GM23338 (cell line): ENCODE measurements at regions not wholly inside any gene's neighbourhood (a gene's known extent, or its start where the extent isn't known, plus 50 kb on each side); places are given as distances from the start of the nearest gene placed in this dataset.

ENCODE experiments used
- ATAC-seq: fragments of 200-7000 bp; cut with Tn5 transposase; 3 replicates; pipeline ENCODE4 v1.9.1; 2020
- DNase-seq: peaks from one replicate; pipeline ENCODE4 v3.0.0-alpha.2; 2015; ENCODE audit warnings: low spot score
- H2AFZ ChIP-seq: fragments of 200-600 bp; sonication (generic); 2 replicates; pipeline ENCODE4 v1.8.0; 2016; ENCODE audit warnings: antibody characterized with exemption, mild to moderate bottlenecking, moderate library complexity
- H3F3A ChIP-seq: fragments of 200-600 bp; sonication (generic); replicated peaks from 2 replicates; pipeline ENCODE4 v1.8.0; 2017; ENCODE audit warnings: antibody characterized with exemption, mixed run types, low read depth
- H3K27ac ChIP-seq: fragments of 200-600 bp; sonication (generic); 2 replicates; pipeline ENCODE4 v1.6.1; 2016; ENCODE audit warnings: low read depth
- H3K27me3 ChIP-seq: fragments of 200-600 bp; sonication (generic); 2 replicates; pipeline ENCODE4 v1.8.0; 2016; ENCODE audit warnings: mild to moderate bottlenecking, mixed run types, moderate library complexity; ENCODE audit not compliant: insufficient read depth
- H3K36me3 ChIP-seq: fragments of 200-600 bp; sonication (generic); 2 replicates; pipeline ENCODE4 v1.8.0; 2016; ENCODE audit warnings: mild to moderate bottlenecking; ENCODE audit not compliant: insufficient read depth
- H3K4me1 ChIP-seq: fragments of 200-600 bp; sonication (generic); 2 replicates; pipeline ENCODE4 v1.8.0; 2016; ENCODE audit warnings: mild to moderate bottlenecking, moderate library complexity; ENCODE audit not compliant: insufficient read depth
- H3K4me2 ChIP-seq: fragments of 200-600 bp; sonication (generic); 2 replicates; pipeline ENCODE4 v1.7.1; 2017; ENCODE audit warnings: mixed run types
- H3K4me3 ChIP-seq: fragments of 200-600 bp; sonication (generic); 2 replicates; pipeline ENCODE4 v1.6.1; 2016; ENCODE audit warnings: mixed run types
- H3K79me2 ChIP-seq: fragments of 200-600 bp; sonication (generic); replicated peaks from 2 replicates; pipeline ENCODE4 v1.8.0; 2017; ENCODE audit warnings: mild to moderate bottlenecking; ENCODE audit not compliant: insufficient read depth
- H3K9me2 ChIP-seq: fragments of 200-600 bp; sonication (generic); 2 replicates; pipeline ENCODE4 v1.8.0; 2017; ENCODE audit not compliant: insufficient read depth
- H4K20me1 ChIP-seq: fragments of 200-600 bp; sonication (generic); replicated peaks from 2 replicates; pipeline ENCODE4 v1.8.0; 2017; ENCODE audit warnings: mild to moderate bottlenecking; ENCODE audit not compliant: insufficient read depth
- H3K27ac Mint-ChIP-seq: 2 replicates; pipeline ENCODE4 v1.8.0; 2020; ENCODE audit warnings: inconsistent platforms, mild to moderate bottlenecking, moderate library complexity, mixed read lengths
- H3K27me3 Mint-ChIP-seq: 3 replicates; pipeline ENCODE4 v1.8.0; 2022; ENCODE audit warnings: low read depth, mild to moderate bottlenecking, moderate library complexity, mixed read lengths, inconsistent platforms; ENCODE audit not compliant: insufficient read depth, poor library complexity
- H3K36me3 Mint-ChIP-seq: 3 replicates; pipeline ENCODE4 v1.8.0; 2021; ENCODE audit warnings: low read depth, mild to moderate bottlenecking, inconsistent platforms, moderate library complexity, mixed read lengths
- H3K4me1 Mint-ChIP-seq: 3 replicates; pipeline ENCODE4 v1.8.0; 2020; ENCODE audit warnings: mild to moderate bottlenecking, inconsistent platforms, mixed read lengths
- H3K4me3 Mint-ChIP-seq: 3 replicates; pipeline ENCODE4 v1.8.0; 2021; ENCODE audit warnings: moderate library complexity, mild to moderate bottlenecking, inconsistent platforms, mixed read lengths
- H3K9me3 Mint-ChIP-seq: 3 replicates; pipeline ENCODE4 v1.8.0; 2020; ENCODE audit warnings: moderate library complexity, mild to moderate bottlenecking, inconsistent platforms, mixed read lengths
- CREB1 ChIP-seq: fragments of 250-450 bp; sonication (Bioruptor Pico); IDR thresholded peaks from 2 replicates; pipeline ENCODE4 v1.5.0; 2020; ENCODE audit warnings: low read depth, mild to moderate bottlenecking, moderate library complexity
- JUNB ChIP-seq: IDR thresholded peaks from one replicate; pipeline ENCODE4 v1.6.1; 2016; ENCODE audit warnings: antibody characterized with exemption; ENCODE audit not compliant: unreplicated experiment
- TF ChIP-seq, protein P1 (sequence below), 2 experiments: fragments of 200-600 bp in 1 of 2; sonication (generic) in 1 of 2; conservative IDR thresholded peaks; 2 replicates each; pipeline versions ENCODE4 v1.5.1 to v1.6.1; 2016 to 2017; ENCODE audit warnings: antibody characterized with exemption in 2 of 2, low read depth in 2 of 2, mild to moderate bottlenecking in 2 of 2, moderate library complexity in 1 of 2
- TF ChIP-seq, protein P2 (sequence below): IDR thresholded peaks from one replicate; pipeline ENCODE4 v1.6.1; 2018; ENCODE audit warnings: antibody characterized with exemption; ENCODE audit not compliant: unreplicated experiment

DNA sequence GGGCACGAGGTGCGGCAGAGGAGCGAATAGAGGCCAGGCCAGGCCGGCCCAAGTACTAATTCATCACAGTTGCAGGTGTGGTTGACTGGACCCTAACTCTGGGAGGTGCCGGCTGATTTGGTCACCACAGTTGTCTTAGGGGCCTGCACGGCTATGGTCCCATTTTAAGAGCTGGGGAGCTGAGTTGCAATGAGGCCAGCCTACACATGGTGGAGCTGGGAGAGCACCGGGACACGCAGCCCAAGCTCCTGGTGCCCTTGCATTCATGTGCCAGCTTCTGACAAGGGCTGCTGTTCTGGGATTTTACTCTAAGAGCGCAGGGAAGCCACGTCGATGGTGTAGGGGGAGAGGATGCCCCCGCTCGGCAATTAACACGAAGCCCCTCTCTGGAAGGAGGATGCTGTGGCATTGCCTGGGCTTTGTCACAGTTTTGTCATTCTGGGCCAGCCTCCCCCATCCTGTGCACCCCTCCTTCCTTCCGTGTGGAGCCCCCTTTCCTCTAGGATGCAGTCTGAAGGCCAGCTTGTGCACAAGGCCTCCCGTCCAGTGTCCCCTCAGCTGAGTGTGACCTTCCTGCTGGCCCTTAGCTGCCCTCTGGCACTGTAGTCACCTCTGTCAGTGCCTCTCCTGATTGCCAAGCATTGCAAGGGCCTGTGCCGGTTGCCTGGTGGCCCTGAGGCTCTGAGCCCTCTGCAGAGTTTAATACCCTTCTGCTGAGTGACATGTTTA is 109.4 kb upstream of the C1QTNF9B start:
- no peaks in the 10 kb centered on the region; the same call in 2 of the 3 replicates for H3K36me3 Mint-ChIP-seq
- H3K79me2 ChIP-seq = no peaks in the 10 kb centered on the region
- H3K27ac ChIP-seq = no peak overlapping the region
- H3K27me3 ChIP-seq = no peaks in the 10 kb centered on the region
- H3K9me3 Mint-ChIP-seq = no peaks in the 10 kb centered on the region; the same call in 2 of the 3 replicates
- no peak overlapping the region for H3K4me2 ChIP-seq
- H3K27ac Mint-ChIP-seq = no peak overlapping the region
- no peaks in the 10 kb centered on the region for H4K20me1 ChIP-seq
- H3F3A ChIP-seq = no peaks in the 10 kb centered on the region
- peaks cover 12% of the 10 kb centered on the region for H3K4me1 ChIP-seq
- H3K4me3 Mint-ChIP-seq = no peak overlapping the region
- H3K9me2 ChIP-seq = no peaks in the 10 kb centered on the region
- no peaks in the 10 kb centered on the region for H3K36me3 ChIP-seq
- ATAC-seq (peak; percentile 67), DNase-seq (peak; percentile 12)
- TF ChIP-seq, protein P1, sequence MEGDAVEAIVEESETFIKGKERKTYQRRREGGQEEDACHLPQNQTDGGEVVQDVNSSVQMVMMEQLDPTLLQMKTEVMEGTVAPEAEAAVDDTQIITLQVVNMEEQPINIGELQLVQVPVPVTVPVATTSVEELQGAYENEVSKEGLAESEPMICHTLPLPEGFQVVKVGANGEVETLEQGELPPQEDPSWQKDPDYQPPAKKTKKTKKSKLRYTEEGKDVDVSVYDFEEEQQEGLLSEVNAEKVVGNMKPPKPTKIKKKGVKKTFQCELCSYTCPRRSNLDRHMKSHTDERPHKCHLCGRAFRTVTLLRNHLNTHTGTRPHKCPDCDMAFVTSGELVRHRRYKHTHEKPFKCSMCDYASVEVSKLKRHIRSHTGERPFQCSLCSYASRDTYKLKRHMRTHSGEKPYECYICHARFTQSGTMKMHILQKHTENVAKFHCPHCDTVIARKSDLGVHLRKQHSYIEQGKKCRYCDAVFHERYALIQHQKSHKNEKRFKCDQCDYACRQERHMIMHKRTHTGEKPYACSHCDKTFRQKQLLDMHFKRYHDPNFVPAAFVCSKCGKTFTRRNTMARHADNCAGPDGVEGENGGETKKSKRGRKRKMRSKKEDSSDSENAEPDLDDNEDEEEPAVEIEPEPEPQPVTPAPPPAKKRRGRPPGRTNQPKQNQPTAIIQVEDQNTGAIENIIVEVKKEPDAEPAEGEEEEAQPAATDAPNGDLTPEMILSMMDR (conservative IDR thresholded peaks at IDR 0.05; ENCODE audit: low read depth in 2 of 2) = peak in 1 of 2 experiments; percentile 26; a peak in 1 of 4 replicates
- TF ChIP-seq JUNB = no peak
- H3K4me1 Mint-ChIP-seq = peaks cover 27% of the 10 kb centered on the region
- H2AFZ ChIP-seq = peak overlapping the region; percentile 63; the same call in 1 of the 2 replicates
- H3K4me3 ChIP-seq = no peak overlapping the region
- H3K27me3 Mint-ChIP-seq = peaks cover 2% of the 10 kb centered on the region

DNA sequence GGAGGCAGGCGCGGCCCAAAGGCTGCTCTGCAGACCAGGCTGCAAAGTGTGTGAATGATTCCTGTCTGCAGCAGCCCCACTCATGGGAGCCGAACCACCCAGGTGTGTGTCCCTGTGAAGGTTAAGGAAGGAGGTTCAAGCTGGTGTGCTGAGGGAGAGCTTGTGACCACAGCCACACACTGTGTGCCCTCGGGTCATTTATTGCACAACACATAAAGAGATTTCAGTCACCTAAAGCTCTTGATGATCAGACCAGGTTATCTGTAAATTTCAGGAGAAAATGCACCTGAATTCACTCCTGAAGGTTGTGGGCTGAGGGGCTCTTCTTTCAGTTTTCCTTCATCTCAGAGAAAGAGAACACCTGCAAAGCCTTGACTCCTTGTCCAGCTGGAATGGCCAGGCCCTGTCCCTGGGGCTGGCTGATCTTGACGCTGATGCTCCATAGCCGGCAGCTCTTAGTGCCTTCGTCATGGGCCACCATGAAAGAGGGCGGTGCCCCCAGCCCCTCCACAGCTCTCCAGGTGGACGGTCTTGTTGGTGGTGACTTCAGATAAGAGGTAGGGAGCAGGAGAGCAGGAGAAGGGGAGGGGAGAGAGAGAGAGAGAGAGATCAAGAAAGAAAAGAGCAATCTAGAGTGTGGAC is 110.8 kb upstream of the C1QTNF9B start:
- no peak for DNase-seq
- H3K27me3 Mint-ChIP-seq = peaks cover 2% of the 10 kb centered on the region
- Histone ChIP-seq H3F3A (no peaks in the 10 kb centered on the region), H3K27me3 (no peaks in the 10 kb centered on the region), H4K20me1 (no peaks in the 10 kb centered on the region), H3K36me3 (no peaks in the 10 kb centered on the region), H3K79me2 (no peaks in the 10 kb centered on the region), H3K9me2 (no peaks in the 10 kb centered on the region), H2AFZ (no peak overlapping the region), H3K27ac (no peak overlapping the region), H3K4me2 (no peak overlapping the region), H3K4me3 (no peak overlapping the region), H3K4me1 (peaks cover 12% of the 10 kb centered on the region)
- peaks cover 27% of the 10 kb centered on the region for H3K4me1 Mint-ChIP-seq
- H3K9me3 Mint-ChIP-seq = no peaks in the 10 kb centered on the region; the same call in 2 of the 3 replicates
- no peak overlapping the region for H3K4me3 Mint-ChIP-seq
- TF ChIP-seq CREB1 (CRISPR knock-in tag) = no peak
- TF ChIP-seq, protein P2, sequence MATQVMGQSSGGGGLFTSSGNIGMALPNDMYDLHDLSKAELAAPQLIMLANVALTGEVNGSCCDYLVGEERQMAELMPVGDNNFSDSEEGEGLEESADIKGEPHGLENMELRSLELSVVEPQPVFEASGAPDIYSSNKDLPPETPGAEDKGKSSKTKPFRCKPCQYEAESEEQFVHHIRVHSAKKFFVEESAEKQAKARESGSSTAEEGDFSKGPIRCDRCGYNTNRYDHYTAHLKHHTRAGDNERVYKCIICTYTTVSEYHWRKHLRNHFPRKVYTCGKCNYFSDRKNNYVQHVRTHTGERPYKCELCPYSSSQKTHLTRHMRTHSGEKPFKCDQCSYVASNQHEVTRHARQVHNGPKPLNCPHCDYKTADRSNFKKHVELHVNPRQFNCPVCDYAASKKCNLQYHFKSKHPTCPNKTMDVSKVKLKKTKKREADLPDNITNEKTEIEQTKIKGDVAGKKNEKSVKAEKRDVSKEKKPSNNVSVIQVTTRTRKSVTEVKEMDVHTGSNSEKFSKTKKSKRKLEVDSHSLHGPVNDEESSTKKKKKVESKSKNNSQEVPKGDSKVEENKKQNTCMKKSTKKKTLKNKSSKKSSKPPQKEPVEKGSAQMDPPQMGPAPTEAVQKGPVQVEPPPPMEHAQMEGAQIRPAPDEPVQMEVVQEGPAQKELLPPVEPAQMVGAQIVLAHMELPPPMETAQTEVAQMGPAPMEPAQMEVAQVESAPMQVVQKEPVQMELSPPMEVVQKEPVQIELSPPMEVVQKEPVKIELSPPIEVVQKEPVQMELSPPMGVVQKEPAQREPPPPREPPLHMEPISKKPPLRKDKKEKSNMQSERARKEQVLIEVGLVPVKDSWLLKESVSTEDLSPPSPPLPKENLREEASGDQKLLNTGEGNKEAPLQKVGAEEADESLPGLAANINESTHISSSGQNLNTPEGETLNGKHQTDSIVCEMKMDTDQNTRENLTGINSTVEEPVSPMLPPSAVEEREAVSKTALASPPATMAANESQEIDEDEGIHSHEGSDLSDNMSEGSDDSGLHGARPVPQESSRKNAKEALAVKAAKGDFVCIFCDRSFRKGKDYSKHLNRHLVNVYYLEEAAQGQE = no peak
- H3K36me3 Mint-ChIP-seq = no peaks in the 10 kb centered on the region; the same call in 2 of the 3 replicates
- no peak for ATAC-seq
- no peak overlapping the region for H3K27ac Mint-ChIP-seq
